Upper lobe of right lung (tissue), 1 donor: ENCODE measurements at regions not wholly inside any gene's neighbourhood (a gene's known extent, or its start where the extent isn't known, plus 50 kb on each side); places are given as distances from the start of the nearest gene placed in this dataset.

Experiments used
- ATAC-seq: fragments of 200-7000 bp; cut with Tn5 transposase; one replicate; pipeline ENCODE4 v1.9.1; 2020; ENCODE audit warnings: mild to moderate bottlenecking, moderate library complexity
- DNase-seq: peaks from one replicate; pipeline ENCODE4 v3.0.0-alpha.2; 2020
- H3K27ac ChIP-seq: fragments of 200-600 bp; one replicate; pipeline ENCODE4 v1.8.0; 2022
- H3K27me3 ChIP-seq: fragments of 200-600 bp; one replicate; pipeline ENCODE4 v1.8.0; 2022; ENCODE audit warnings: mild to moderate bottlenecking
- H3K36me3 ChIP-seq: fragments of 200-600 bp; one replicate; pipeline ENCODE4 v1.8.0; 2022
- H3K4me1 ChIP-seq: fragments of 200-600 bp; one replicate; pipeline ENCODE4 v1.8.0; 2022
- H3K4me3 ChIP-seq: fragments of 200-600 bp; one replicate; pipeline ENCODE4 v1.8.0; 2022; ENCODE audit warnings: mild to moderate bottlenecking
- H3K9me3 ChIP-seq: fragments of 200-600 bp; one replicate; pipeline ENCODE4 v1.8.0; 2022
- intact Hi-C: fragments of 100-400 bp; cut with DNase I; formaldehyde crosslinking; loops from one replicate; pipeline ENCODE4 v1.11.0; 2022
- TF ChIP-seq, protein P1 (sequence below): fragments of 200-600 bp; IDR thresholded peaks from one replicate; pipeline ENCODE4 v1.8.0; 2022; ENCODE audit warnings: antibody characterized with exemption
- donor health status: DM: no; HTN: yes; CAD: no; lungs with severe emphysema.

DNA sequence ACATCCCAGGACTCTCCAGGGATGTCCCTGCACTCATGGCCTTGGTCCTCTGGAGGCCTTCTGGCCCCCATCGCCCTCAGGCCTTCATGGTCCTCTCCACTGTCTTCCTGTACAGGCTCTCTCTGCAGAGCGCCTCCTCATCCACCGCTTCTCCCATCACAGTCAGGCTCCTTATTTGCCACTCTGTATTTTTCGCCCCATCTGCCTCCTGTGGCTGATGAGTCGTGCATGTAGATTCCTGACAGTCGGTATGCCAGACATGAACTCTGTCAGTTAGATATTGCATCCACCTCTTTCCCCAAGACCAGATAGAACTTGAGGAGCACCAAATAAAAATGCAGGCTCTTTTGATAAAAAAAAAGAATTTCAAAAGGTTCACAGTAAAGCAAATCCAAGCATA is 362.8 kb downstream of the IRX1 start:
- no peaks in the 10 kb centered on the region for H3K9me3 ChIP-seq
- H3K4me1 ChIP-seq = no peaks in the 10 kb centered on the region
- ATAC-seq (no peak), DNase-seq (no peak)
- intact Hi-C loops = no loop called here
- TF ChIP-seq, protein P1, sequence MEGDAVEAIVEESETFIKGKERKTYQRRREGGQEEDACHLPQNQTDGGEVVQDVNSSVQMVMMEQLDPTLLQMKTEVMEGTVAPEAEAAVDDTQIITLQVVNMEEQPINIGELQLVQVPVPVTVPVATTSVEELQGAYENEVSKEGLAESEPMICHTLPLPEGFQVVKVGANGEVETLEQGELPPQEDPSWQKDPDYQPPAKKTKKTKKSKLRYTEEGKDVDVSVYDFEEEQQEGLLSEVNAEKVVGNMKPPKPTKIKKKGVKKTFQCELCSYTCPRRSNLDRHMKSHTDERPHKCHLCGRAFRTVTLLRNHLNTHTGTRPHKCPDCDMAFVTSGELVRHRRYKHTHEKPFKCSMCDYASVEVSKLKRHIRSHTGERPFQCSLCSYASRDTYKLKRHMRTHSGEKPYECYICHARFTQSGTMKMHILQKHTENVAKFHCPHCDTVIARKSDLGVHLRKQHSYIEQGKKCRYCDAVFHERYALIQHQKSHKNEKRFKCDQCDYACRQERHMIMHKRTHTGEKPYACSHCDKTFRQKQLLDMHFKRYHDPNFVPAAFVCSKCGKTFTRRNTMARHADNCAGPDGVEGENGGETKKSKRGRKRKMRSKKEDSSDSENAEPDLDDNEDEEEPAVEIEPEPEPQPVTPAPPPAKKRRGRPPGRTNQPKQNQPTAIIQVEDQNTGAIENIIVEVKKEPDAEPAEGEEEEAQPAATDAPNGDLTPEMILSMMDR = no peak
- H3K27me3 ChIP-seq = no peaks in the 10 kb centered on the region
- H3K4me3 ChIP-seq = no peak overlapping the region
- H3K27ac ChIP-seq = no peak overlapping the region
- H3K36me3 ChIP-seq = no peaks in the 10 kb centered on the region

DNA sequence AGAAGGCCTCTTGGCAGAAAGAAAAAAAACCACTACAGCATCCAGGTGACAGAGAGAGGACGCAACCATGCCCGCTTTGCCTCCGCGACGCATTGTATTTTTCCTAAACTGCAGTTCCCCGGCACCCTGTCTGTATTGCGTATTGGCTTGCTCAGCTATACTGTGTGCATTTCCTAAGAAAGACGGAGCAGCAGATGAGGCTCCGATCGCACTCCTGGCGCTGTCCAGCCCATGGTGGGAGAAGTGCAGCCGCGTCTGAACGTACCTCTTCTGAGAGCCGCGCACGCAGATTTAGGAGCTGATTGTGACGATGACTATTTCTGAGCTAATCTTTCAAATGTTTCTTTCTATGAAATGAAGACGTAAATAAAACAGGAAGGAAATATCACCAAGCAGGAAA is 366.5 kb downstream of the IRX1 start:
- H3K4me3 ChIP-seq = no peak overlapping the region
- intact Hi-C loops = no loop called here
- H3K36me3 ChIP-seq = no peaks in the 10 kb centered on the region
- TF ChIP-seq, protein P1 = no peak
- no peaks in the 10 kb centered on the region for H3K4me1 ChIP-seq
- H3K9me3 ChIP-seq = no peaks in the 10 kb centered on the region
- no peaks in the 10 kb centered on the region for H3K27me3 ChIP-seq
- no peak for ATAC-seq
- DNase-seq = no peak
- H3K27ac ChIP-seq = no peak overlapping the region

DNA sequence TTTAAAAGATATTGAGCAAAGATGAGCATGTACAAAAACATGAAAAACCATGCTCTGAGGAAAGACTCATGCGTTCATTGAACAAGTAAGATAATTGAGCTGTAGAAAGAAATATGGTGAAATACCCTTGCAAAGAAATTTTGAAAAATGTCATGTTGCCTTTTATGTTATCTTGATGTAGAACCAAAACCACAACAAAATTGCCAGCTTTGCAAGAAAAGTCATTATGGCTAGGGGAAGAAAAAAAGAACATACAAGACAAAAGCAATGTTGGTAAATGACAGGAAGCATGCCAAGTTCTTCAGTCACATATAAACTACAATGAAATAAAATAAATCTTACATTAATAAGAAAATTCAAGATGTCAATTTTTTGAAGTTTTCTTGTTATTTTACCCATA is 368.0 kb downstream of the IRX1 start:
- TF ChIP-seq, protein P1 = no peak
- DNase-seq = no peak
- Histone ChIP-seq H3K4me3 (no peak overlapping the region), H3K27me3 (no peaks in the 10 kb centered on the region), H3K9me3 (no peaks in the 10 kb centered on the region), H3K27ac (no peak overlapping the region), H3K4me1 (no peaks in the 10 kb centered on the region), H3K36me3 (no peaks in the 10 kb centered on the region)
- intact Hi-C loops = no loop called here
- no peak for ATAC-seq

DNA sequence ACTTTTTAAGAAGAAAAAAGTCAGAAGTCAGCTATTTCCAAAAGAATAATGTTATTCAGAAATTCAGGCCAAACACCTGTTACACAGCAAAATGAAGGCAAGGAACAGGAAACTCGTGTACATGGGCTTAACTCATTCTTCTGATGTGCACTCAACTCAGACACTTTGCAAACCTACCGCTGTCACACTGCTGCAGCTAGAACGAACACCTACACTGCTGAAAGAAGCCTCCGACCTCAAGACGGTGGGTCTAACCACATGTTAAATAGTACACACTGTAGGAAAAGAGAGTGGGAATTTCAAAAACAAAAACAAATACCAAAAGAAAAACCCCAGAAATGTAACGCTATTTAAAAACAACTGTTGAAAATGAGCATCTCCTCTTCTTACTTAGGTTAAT is 384.5 kb downstream of the IRX1 start:
- intact Hi-C loops = no loop called here
- DNase-seq (no peak), ATAC-seq (no peak)
- Histone ChIP-seq H3K27ac (no peak overlapping the region), H3K4me3 (no peak overlapping the region), H3K4me1 (no peaks in the 10 kb centered on the region), H3K27me3 (no peaks in the 10 kb centered on the region), H3K36me3 (no peaks in the 10 kb centered on the region), H3K9me3 (no peaks in the 10 kb centered on the region)
- TF ChIP-seq, protein P1 = no peak

DNA sequence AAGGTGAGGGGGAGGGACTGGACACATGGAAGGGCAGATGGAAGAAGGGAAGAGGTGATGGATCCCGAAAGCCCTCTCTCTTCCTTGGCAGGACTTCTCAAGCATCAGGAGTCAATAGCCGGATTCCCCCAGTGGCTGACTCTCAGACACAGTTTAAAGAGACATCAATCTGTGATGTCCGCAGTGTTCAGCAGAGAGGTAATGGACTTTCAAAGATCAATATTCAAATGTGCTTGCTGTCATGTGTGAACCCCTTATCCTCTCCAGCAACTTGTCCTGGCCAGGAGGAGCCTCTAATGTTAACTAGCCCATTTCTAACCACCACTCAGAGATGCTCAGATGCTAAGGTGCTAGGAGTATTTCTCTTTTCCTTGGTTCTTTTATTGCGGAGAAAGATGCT is 392.2 kb downstream of the IRX1 start:
- TF ChIP-seq, protein P1 = no peak
- Histone ChIP-seq H3K9me3 (no peaks in the 10 kb centered on the region), H3K27ac (no peak overlapping the region), H3K36me3 (no peaks in the 10 kb centered on the region), H3K4me3 (no peak overlapping the region), H3K4me1 (no peaks in the 10 kb centered on the region), H3K27me3 (no peaks in the 10 kb centered on the region)
- DNase-seq = no peak
- intact Hi-C loops = no loop called here
- no peak for ATAC-seq

DNA sequence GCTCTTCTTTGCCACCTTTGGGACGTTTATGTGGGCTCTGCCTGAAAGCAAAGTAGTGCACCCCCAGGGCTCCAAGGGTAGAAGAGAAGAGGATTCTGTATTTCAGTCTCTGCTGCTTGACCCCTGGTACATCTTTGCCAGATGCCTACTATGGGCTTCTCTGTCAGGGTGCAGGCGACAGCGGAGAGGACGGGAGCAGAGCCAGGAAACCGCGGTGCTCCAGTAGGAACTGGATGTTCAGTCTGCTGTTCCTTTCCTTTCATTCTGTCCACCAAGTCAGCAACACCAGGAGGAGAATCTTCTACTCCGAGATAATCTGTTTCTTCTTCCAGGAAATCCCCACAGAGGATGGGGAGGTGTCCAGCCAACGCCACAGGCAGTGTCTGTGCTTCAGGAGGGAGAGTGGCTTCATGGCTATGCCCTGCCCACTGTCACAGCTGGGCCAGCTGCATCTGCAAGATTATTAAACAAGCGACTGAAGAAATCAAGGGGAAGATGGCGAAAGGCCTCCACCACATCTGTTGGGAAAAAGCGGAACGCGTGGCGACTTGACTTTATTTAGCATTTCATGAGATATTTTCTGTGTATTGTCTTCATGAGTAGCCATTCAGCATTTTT is 398.3 kb downstream of the IRX1 start:
- H3K4me3 ChIP-seq = no peak overlapping the region
- DNase-seq (no peak), ATAC-seq (no peak)
- intact Hi-C loops = no loop called here
- H3K36me3 ChIP-seq = no peaks in the 10 kb centered on the region
- no peaks in the 10 kb centered on the region for H3K27me3 ChIP-seq
- TF ChIP-seq, protein P1 = no peak
- no peak overlapping the region for H3K27ac ChIP-seq
- H3K9me3 ChIP-seq = no peaks in the 10 kb centered on the region
- H3K4me1 ChIP-seq = peaks cover 3% of the 10 kb centered on the region
